H9 (cell line): ENCODE measurements at regions not wholly inside any gene's neighbourhood (a gene's known extent, or its start where the extent isn't known, plus 50 kb on each side); places are given as distances from the start of the nearest gene placed in this dataset.

Experiments used
- DNase-seq: peaks from one replicate; pipeline ENCODE4 v3.0.0-alpha.2; 2017
- H2AFZ ChIP-seq: one replicate; pipeline ENCODE4 v1.6.1; 2013; ENCODE audit warnings: mild to moderate bottlenecking, low read length, control low read depth, moderate library complexity
- H2AK5ac ChIP-seq: 2 replicates; pipeline ENCODE4 v1.6.1; 2013; ENCODE audit warnings: low read length, control low read depth, mixed read lengths; ENCODE audit not compliant: insufficient read length
- H2BK120ac ChIP-seq: one replicate; pipeline ENCODE4 v1.6.1; 2013; ENCODE audit warnings: low read depth, mild to moderate bottlenecking, low read length, control low read depth, inconsistent platforms; ENCODE audit not compliant: poor library complexity, severe bottlenecking
- H2BK12ac ChIP-seq: 2 replicates; pipeline ENCODE4 v1.6.1; 2013; ENCODE audit warnings: low read length, control low read depth, mixed read lengths, low read depth; ENCODE audit not compliant: insufficient read length
- H2BK15ac ChIP-seq: 2 replicates; pipeline ENCODE4 v1.6.1; 2013; ENCODE audit warnings: low read depth, low read length, control low read depth
- H2BK20ac ChIP-seq: one replicate; pipeline ENCODE4 v1.6.1; 2013; ENCODE audit warnings: low read depth, mild to moderate bottlenecking, low read length, control low read depth, inconsistent platforms; ENCODE audit not compliant: poor library complexity, severe bottlenecking
- H2BK5ac ChIP-seq: 2 replicates; pipeline ENCODE4 v1.6.1; 2013; ENCODE audit warnings: low read length, control low read depth, mixed read lengths; ENCODE audit not compliant: insufficient read length
- H3K14ac ChIP-seq: 2 replicates; pipeline ENCODE4 v1.6.1; 2013; ENCODE audit warnings: low read length, control low read depth; ENCODE audit not compliant: insufficient read depth
- H3K18ac ChIP-seq: 2 replicates; pipeline ENCODE4 v1.6.1; 2013; ENCODE audit warnings: low read depth, mild to moderate bottlenecking, mixed read lengths, low read length, control low read depth; ENCODE audit not compliant: insufficient read length
- H3K23ac ChIP-seq: 2 replicates; pipeline ENCODE4 v1.6.1; 2013; ENCODE audit warnings: low read length, control low read depth, mixed read lengths, low read depth; ENCODE audit not compliant: insufficient read length
- H3K23me2 ChIP-seq: 2 replicates; pipeline ENCODE4 v1.6.1; 2013; ENCODE audit warnings: low read depth, mild to moderate bottlenecking, mixed read lengths, low read length, control low read depth; ENCODE audit not compliant: insufficient read length, poor library complexity, severe bottlenecking
- H3K27ac ChIP-seq: 2 replicates; pipeline ENCODE4 v1.5.1; 2013; ENCODE audit warnings: low read length, control low read depth, mixed read lengths, low read depth; ENCODE audit not compliant: insufficient read length
- H3K27me3 ChIP-seq: 2 replicates; pipeline ENCODE4 v1.6.1; 2013; ENCODE audit warnings: low read length, control low read depth, inconsistent platforms; ENCODE audit not compliant: insufficient read depth
- H3K4ac ChIP-seq: 2 replicates; pipeline ENCODE4 v1.6.1; 2013; ENCODE audit warnings: low read depth, mild to moderate bottlenecking, control low read depth, inconsistent platforms, low read length, moderate library complexity
- H3K4me1 ChIP-seq: 2 replicates; pipeline ENCODE4 v1.6.1; 2013; ENCODE audit warnings: low read length, control low read depth, inconsistent platforms; ENCODE audit not compliant: insufficient read depth
- H3K4me2 ChIP-seq: 2 replicates; pipeline ENCODE4 v1.6.1; 2013; ENCODE audit warnings: low read length, control low read depth, mixed read lengths; ENCODE audit not compliant: insufficient read length, insufficient read depth
- H3K56ac ChIP-seq: 2 replicates; pipeline ENCODE4 v1.6.1; 2013; ENCODE audit warnings: low read depth, mild to moderate bottlenecking, mixed read lengths, low read length, control low read depth; ENCODE audit not compliant: insufficient read length
- H3K79me1 ChIP-seq: 2 replicates; pipeline ENCODE4 v1.6.1; 2013; ENCODE audit warnings: low read depth, mild to moderate bottlenecking, moderate library complexity, low read length, control low read depth, inconsistent platforms; ENCODE audit not compliant: insufficient read depth, poor library complexity, severe bottlenecking
- H3K79me2 ChIP-seq: 2 replicates; pipeline ENCODE4 v1.6.1; 2013; ENCODE audit warnings: low read length, control low read depth, inconsistent platforms; ENCODE audit not compliant: insufficient read depth
- H3K9ac ChIP-seq: 2 replicates; pipeline ENCODE4 v1.6.1; 2013; ENCODE audit warnings: low read length, control low read depth, mixed read lengths; ENCODE audit not compliant: insufficient read length; ENCODE audit errors: extremely low read depth
- H3K9me3 ChIP-seq: one replicate; pipeline ENCODE4 v1.6.1; 2013; ENCODE audit warnings: low read depth, low read length, inconsistent platforms; ENCODE audit not compliant: control insufficient read depth
- H3T11ph ChIP-seq: one replicate; pipeline ENCODE4 v1.6.1; 2013; ENCODE audit warnings: mild to moderate bottlenecking, low read length, control low read depth, inconsistent platforms
- H4K20me1 ChIP-seq: one replicate; pipeline ENCODE4 v1.6.1; 2013; ENCODE audit not compliant: control insufficient read depth, insufficient read length, insufficient read depth
- H4K5ac ChIP-seq: 2 replicates; pipeline ENCODE4 v1.6.1; 2013; ENCODE audit warnings: low read depth, mild to moderate bottlenecking, mixed read lengths, low read length, control low read depth; ENCODE audit not compliant: insufficient read length
- H4K8ac ChIP-seq: replicated peaks from 2 replicates; pipeline ENCODE4 v1.6.1; 2013; ENCODE audit warnings: low read length, control low read depth, mixed read lengths, low read depth; ENCODE audit not compliant: insufficient read length
- H4K91ac ChIP-seq: 2 replicates; pipeline ENCODE4 v1.6.1; 2013; ENCODE audit warnings: low read depth, mild to moderate bottlenecking, moderate library complexity, mixed read lengths, low read length, control low read depth; ENCODE audit not compliant: insufficient read length
- H3K27ac Mint-ChIP-seq, 3 experiments: 2 replicates in 2 of 3; 3 replicates in 1 of 3; pipeline ENCODE4 v1.8.0; 2020 to 2021; ENCODE audit warnings: mixed read lengths in 3 of 3, mild to moderate bottlenecking in 1 of 3, moderate library complexity in 1 of 3
- H3K27me3 Mint-ChIP-seq: 2 replicates; pipeline ENCODE4 v1.8.0; 2021; ENCODE audit warnings: low read depth, mild to moderate bottlenecking, moderate library complexity, mixed read lengths
- H3K36me3 Mint-ChIP-seq, 3 experiments: 2 replicates in 2 of 3; 3 replicates in 1 of 3; pipeline ENCODE4 v1.8.0; 2020 to 2021; ENCODE audit warnings: low read depth in 3 of 3, mixed read lengths in 3 of 3; ENCODE audit not compliant: insufficient read depth in 1 of 3
- H3K4me1 Mint-ChIP-seq, 2 experiments: 2 replicates each; pipeline ENCODE4 v1.8.0; 2020; ENCODE audit warnings: mixed read lengths in 2 of 2
- H3K4me3 Mint-ChIP-seq, 2 experiments: 2 replicates in 1 of 2; 3 replicates in 1 of 2; pipeline ENCODE4 v1.8.0; 2020 to 2021; ENCODE audit warnings: mild to moderate bottlenecking in 2 of 2, mixed read lengths in 2 of 2, moderate library complexity in 1 of 2
- H3K9me3 Mint-ChIP-seq, 2 experiments: 2 replicates in 1 of 2; 3 replicates in 1 of 2; pipeline ENCODE4 v1.8.0; 2020; ENCODE audit warnings: mild to moderate bottlenecking in 2 of 2, mixed read lengths in 2 of 2, moderate library complexity in 1 of 2
- CTCF ChIP-seq: fragments of 200-600 bp; sonication (generic); conservative IDR thresholded peaks from 3 replicates; pipeline ENCODE4 v1.8.0; 2021; ENCODE audit warnings: antibody characterized with exemption, mild to moderate bottlenecking
- WGBS: extraction: QIAGEN DNeasy Blood & Tissue Kit; methylation state at CpG from one replicate; pipeline ENCODE4 v1.1.7; 2013; ENCODE audit warnings: missing lambda C conversion rate, low lambda C conversion rate, mixed read lengths; ENCODE audit not compliant: insufficient read length; ENCODE audit errors: extremely low coverage; 5-methylcytosine and 5-hydroxymethylcytosine counted together

- no peak for TF ChIP-seq CTCF
- peaks cover 30 to 40% of the 10 kb centered on the region in 2 experiments for H3K4me1 Mint-ChIP-seq
- DNase-seq, result peak; percentile 33
Observed at GRCh38 chrX:115400960-115401359, 111.4 kb downstream of the LUZP4 start.

More at GRCh38 chrX:115400960-115401359, 111.4 kb downstream of the LUZP4 start:
- Mint-ChIP-seq H3K27ac (no peak overlapping the region), H3K9me3 (no peaks in the 10 kb centered on the region), H3K27me3 (peaks cover 2% of the 10 kb centered on the region; the same call in 1 of the 2 replicates), H3K36me3 (no peaks in the 10 kb centered on the region), H3K4me3 (no peak overlapping the region)
- H4K8ac ChIP-seq, result no peak overlapping the region
- H4K5ac ChIP-seq, result no peak overlapping the region
- H3K4ac ChIP-seq, result no peak overlapping the region
- H2BK15ac ChIP-seq, result no peak overlapping the region
- H2BK20ac ChIP-seq, result no peak overlapping the region
- H3K14ac ChIP-seq, result no peak overlapping the region
- no peak overlapping the region for H2BK120ac ChIP-seq
- H3K27me3 ChIP-seq, result no peaks in the 10 kb centered on the region
- H3T11ph ChIP-seq, result no peak overlapping the region
- no peaks in the 10 kb centered on the region for H3K9me3 ChIP-seq
- H3K4me1 ChIP-seq, result peaks cover 8% of the 10 kb centered on the region; the same call in 1 of the 2 replicates
- H4K20me1 ChIP-seq, result no peaks in the 10 kb centered on the region
- no peaks in the 10 kb centered on the region for H3K79me2 ChIP-seq
- no peak overlapping the region for H2AK5ac ChIP-seq
- H3K23ac ChIP-seq, result no peak overlapping the region
- no peaks in the 10 kb centered on the region for H3K79me1 ChIP-seq
- H3K9ac ChIP-seq, result no peak overlapping the region
- no peak overlapping the region for H2BK5ac ChIP-seq
- H3K56ac ChIP-seq, result no peak overlapping the region
- no peak overlapping the region for H4K91ac ChIP-seq
- no peak overlapping the region for H3K4me2 ChIP-seq
- no peak overlapping the region for H3K18ac ChIP-seq
- WGBS, result no CpG with 5 or more reads among the region's 3 CpGs
- no peaks in the 10 kb centered on the region for H3K23me2 ChIP-seq
- no peak overlapping the region for H3K27ac ChIP-seq
- H2BK12ac ChIP-seq, result no peak overlapping the region
- H2AFZ ChIP-seq, result no peak overlapping the region
